ENCODE measurements at regions not wholly inside any gene's neighbourhood (a gene's known extent, or its start where the extent isn't known, plus 50 kb on each side); places are given as distances from the start of the nearest gene placed in this dataset.

GRCh38 chr11:119480380-119481020 lies 57.5 kb upstream of the THY1 start:
- Mint-ChIP-seq H3K27ac (no peak overlapping the region), H3K4me3 (no peak overlapping the region), H3K4me1 (peaks cover 12% of the 10 kb centered on the region), H3K36me3 (no peaks in the 10 kb centered on the region), H3K9me3 (no peaks in the 10 kb centered on the region)
- no peak for DNase-seq (ENCODE audit: low spot score in 2 of 2)
- ATAC-seq, result no peak

- H3K27ac Mint-ChIP-seq, result no peak overlapping the region
- no peak for ATAC-seq
- no peak for DNase-seq (ENCODE audit: low spot score in 2 of 2)
- peaks cover 17% of the 10 kb centered on the region for H3K4me1 Mint-ChIP-seq
- no peaks in the 10 kb centered on the region for H3K9me3 Mint-ChIP-seq
- no peak overlapping the region for H3K4me3 Mint-ChIP-seq
- no peaks in the 10 kb centered on the region for H3K36me3 Mint-ChIP-seq
Observed at GRCh38 chr11:119479685-119480275, 56.8 kb upstream of the THY1 start.

- Mint-ChIP-seq H3K27ac (no peak overlapping the region), H3K4me1 (peaks cover 17% of the 10 kb centered on the region), H3K36me3 (no peaks in the 10 kb centered on the region), H3K4me3 (no peak overlapping the region), H3K9me3 (no peaks in the 10 kb centered on the region)
- ATAC-seq (no peak), DNase-seq (ENCODE audit: low spot score in 2 of 2) (no peak)
Observed at GRCh38 chr11:119478711-119479285, 55.8 kb upstream of the THY1 start.

GRCh38 chr11:119476666-119477331 lies 53.8 kb upstream of the THY1 start:
- H3K4me3 Mint-ChIP-seq, result no peak overlapping the region
- no peak overlapping the region for H3K27ac Mint-ChIP-seq
- DNase-seq (ENCODE audit: low spot score in 2 of 2), result no peak
- no peaks in the 10 kb centered on the region for H3K36me3 Mint-ChIP-seq
- ATAC-seq, result peak; percentile 6
- peaks cover 15% of the 10 kb centered on the region for H3K4me1 Mint-ChIP-seq
- H3K9me3 Mint-ChIP-seq, result no peaks in the 10 kb centered on the region

- ATAC-seq (no peak), DNase-seq (ENCODE audit: low spot score in 2 of 2) (no peak)
- Mint-ChIP-seq H3K4me1 (peaks cover 7% of the 10 kb centered on the region), H3K36me3 (no peaks in the 10 kb centered on the region), H3K9me3 (no peaks in the 10 kb centered on the region), H3K27ac (no peak overlapping the region), H3K4me3 (no peak overlapping the region)
Observed at GRCh38 chr11:119476038-119476437, 53.1 kb upstream of the THY1 start.

- Mint-ChIP-seq H3K4me3 (no peak overlapping the region), H3K9me3 (no peaks in the 10 kb centered on the region), H3K36me3 (no peaks in the 10 kb centered on the region), H3K27ac (no peak overlapping the region), H3K4me1 (peaks cover 5% of the 10 kb centered on the region)
- ATAC-seq, result peak; percentile 53
- peak; percentile 48 to 78 for DNase-seq (ENCODE audit: low spot score in 2 of 2)
Observed at GRCh38 chr11:119474682-119475596, 52.0 kb upstream of the THY1 start.

- no peak for ATAC-seq
- Mint-ChIP-seq H3K27ac (no peak overlapping the region), H3K4me3 (no peak overlapping the region), H3K4me1 (peaks cover 5% of the 10 kb centered on the region), H3K36me3 (no peaks in the 10 kb centered on the region), H3K9me3 (no peaks in the 10 kb centered on the region)
- DNase-seq (ENCODE audit: low spot score in 2 of 2), result no peak
Observed at GRCh38 chr11:119473901-119474681, 51.1 kb upstream of the THY1 start.

- H3K27ac Mint-ChIP-seq, result no peak overlapping the region
- peaks cover 5% of the 10 kb centered on the region for H3K4me1 Mint-ChIP-seq
- H3K36me3 Mint-ChIP-seq, result no peaks in the 10 kb centered on the region
- H3K9me3 Mint-ChIP-seq, result no peaks in the 10 kb centered on the region
- DNase-seq (ENCODE audit: low spot score in 2 of 2) (no peak), ATAC-seq (no peak)
- H3K4me3 Mint-ChIP-seq, result no peak overlapping the region
Observed at GRCh38 chr11:119473226-119473625, 50.3 kb upstream of the THY1 start.

- no peak overlapping the region for H3K27ac Mint-ChIP-seq
- peaks cover 5% of the 10 kb centered on the region for H3K4me1 Mint-ChIP-seq
- ATAC-seq (no peak), DNase-seq (ENCODE audit: low spot score in 2 of 2) (no peak)
- no peaks in the 10 kb centered on the region for H3K36me3 Mint-ChIP-seq
- no peak overlapping the region for H3K4me3 Mint-ChIP-seq
- peaks cover under 1% of the 10 kb centered on the region for H3K9me3 Mint-ChIP-seq
Observed at GRCh38 chr11:119472856-119473222, 49.9 kb upstream of the THY1 start.
